GM12865 (cell line): ENCODE measurements at regions not wholly inside any gene's neighbourhood (a gene's known extent, or its start where the extent isn't known, plus 50 kb on each side); places are given as distances from the start of the nearest gene placed in this dataset.

ENCODE experiments used
- DNase-seq: peaks from one replicate; pipeline ENCODE4 v3.0.0; 2010; ENCODE audit warnings: low read depth
- H3K4me3 ChIP-seq: 2 replicates; pipeline ENCODE4 v1.5.1; 2011; ENCODE audit warnings: mild to moderate bottlenecking, low read depth, low read length, control low read depth
- TF ChIP-seq, protein P1 (sequence below): IDR thresholded peaks from 2 replicates; pipeline ENCODE4 v1.5.1; 2011; ENCODE audit warnings: low read length, control low read depth, low read depth, inconsistent platforms; ENCODE audit not compliant: insufficient read depth; ENCODE audit errors: missing control alignments

GRCh38 chr4:187171706-187172339 is 448.2 kb upstream of the FAT1 start:
- DNase-seq: no peak
- TF ChIP-seq, protein P1, sequence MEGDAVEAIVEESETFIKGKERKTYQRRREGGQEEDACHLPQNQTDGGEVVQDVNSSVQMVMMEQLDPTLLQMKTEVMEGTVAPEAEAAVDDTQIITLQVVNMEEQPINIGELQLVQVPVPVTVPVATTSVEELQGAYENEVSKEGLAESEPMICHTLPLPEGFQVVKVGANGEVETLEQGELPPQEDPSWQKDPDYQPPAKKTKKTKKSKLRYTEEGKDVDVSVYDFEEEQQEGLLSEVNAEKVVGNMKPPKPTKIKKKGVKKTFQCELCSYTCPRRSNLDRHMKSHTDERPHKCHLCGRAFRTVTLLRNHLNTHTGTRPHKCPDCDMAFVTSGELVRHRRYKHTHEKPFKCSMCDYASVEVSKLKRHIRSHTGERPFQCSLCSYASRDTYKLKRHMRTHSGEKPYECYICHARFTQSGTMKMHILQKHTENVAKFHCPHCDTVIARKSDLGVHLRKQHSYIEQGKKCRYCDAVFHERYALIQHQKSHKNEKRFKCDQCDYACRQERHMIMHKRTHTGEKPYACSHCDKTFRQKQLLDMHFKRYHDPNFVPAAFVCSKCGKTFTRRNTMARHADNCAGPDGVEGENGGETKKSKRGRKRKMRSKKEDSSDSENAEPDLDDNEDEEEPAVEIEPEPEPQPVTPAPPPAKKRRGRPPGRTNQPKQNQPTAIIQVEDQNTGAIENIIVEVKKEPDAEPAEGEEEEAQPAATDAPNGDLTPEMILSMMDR: no peak
- H3K4me3 ChIP-seq: no peak overlapping the region

DNA sequence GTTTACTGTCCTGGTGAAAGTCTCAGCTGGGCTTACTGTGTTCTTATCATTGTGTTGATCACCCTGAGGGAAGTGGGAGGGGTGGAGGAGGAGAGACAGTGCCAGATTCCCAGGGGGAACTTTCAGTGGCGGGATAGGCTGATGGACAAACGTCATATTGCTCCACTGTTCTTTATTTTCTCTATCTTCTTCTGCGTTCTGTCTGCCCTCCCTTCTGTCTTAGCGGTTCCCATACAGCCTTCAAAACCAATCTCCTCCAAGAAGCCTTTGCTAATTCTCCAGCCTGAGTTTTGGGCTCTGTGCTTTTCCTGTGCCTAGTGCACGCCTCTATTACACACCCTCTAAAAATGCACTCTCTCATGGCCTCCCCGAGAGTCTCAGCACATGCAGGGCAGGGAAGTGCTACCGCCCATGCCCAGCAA is 448.7 kb upstream of the FAT1 start:
- TF ChIP-seq, protein P1: no peak
- H3K4me3 ChIP-seq: no peak overlapping the region
- DNase-seq: no peak

DNA sequence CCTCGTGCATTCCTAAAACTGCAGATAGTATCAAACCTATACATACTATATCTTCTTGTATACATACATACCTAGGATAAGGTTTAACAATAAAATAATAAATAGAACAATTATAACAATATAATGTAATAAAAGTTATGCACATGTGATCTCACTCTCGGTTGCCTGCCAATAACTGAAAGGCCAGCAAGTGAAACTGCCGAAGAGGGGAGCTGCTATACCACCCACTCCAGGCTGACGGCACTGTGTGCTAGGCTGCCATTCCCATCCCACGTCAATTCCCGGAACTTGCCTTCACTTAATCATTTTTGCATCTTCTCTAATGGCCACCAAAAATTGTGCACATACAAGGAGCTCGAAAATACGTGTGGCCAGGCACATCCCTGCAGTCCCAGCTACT is 451.1 kb upstream of the FAT1 start:
- DNase-seq: no peak
- no peak overlapping the region for H3K4me3 ChIP-seq
- TF ChIP-seq, protein P1: no peak

DNA sequence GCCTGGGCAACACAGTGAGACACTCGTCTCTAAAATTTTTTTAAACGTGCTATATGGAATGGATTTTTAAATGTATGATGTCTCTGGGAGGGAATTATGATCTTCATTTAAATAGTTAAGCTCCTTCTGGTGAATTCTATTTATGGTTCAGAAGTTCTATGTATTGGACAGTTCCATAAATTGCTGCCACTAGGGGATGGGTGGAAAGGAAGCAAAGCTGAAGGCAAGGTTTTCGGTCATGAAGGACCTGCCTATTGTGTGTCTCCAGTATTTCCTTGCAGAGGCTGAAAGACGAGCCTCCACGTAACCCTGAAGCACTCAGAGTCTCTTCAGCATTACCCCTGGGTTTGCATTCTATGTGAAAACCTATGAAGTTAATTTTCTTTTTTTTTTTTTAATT is 451.5 kb upstream of the FAT1 start:
- no peak for DNase-seq
- no peak overlapping the region for H3K4me3 ChIP-seq
- TF ChIP-seq, protein P1: no peak

DNA sequence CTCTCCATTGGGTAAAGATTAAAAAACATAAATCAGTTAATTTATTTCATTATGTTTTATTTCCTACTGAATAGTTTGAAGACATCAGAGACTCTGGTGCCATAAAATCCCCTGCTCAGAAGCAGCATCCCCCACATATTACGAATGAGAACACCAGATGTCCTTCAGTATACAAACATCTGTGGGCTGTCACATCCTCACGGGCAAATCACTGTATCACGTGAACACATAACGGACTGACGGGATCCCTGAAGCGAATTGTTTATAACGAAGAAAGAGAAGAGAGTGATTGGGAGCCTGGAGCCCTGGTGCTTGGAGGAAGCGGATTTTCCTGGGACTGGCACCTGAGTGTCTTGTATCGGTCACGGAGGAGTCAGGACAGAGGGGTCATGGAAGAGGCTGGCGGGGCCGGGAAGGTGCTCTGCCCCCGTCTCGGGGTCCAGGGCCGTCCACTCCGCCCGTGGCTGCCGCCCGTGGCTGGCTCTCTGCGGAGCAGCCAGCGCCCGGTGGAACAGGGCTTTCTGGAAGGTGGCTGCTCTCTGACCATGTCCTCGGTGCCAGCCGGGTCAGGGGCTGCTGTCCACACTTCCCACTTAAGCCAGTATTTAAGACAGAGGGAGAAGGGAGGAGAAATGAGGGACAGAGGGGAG is 452.7 kb upstream of the FAT1 start:
- TF ChIP-seq, protein P1: no peak
- no peak overlapping the region for H3K4me3 ChIP-seq
- no peak for DNase-seq

DNA sequence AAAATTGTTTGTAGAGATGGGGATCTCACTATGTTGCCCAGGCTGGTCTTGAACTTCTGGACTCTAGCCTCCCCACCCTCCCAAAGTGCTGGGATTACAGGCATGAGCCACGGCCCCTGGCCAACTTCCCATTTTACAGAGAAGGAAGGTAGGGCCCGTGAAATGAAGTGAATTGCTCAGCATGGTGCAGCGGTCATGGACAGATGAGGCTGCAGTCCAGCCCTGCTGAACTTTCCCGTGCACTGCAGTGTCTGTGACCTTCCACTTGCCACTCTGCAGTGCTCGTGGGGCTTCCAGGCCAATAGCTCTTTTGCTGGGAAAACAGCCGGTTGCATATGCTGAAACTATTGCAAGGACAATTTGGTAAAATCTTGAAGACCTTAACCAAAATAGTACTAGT is 454.4 kb upstream of the FAT1 start:
- TF ChIP-seq, protein P1: no peak
- DNase-seq: no peak
- H3K4me3 ChIP-seq: no peak overlapping the region

GRCh38 chr4:187178587-187178986 is 454.9 kb upstream of the FAT1 start:
- TF ChIP-seq, protein P1: no peak
- DNase-seq: no peak

More at GRCh38 chr4:187178587-187178986, 454.9 kb upstream of the FAT1 start:
- H3K4me3 ChIP-seq: no peak overlapping the region
